ENCODE measurements at regions not wholly inside any gene's neighbourhood (a gene's known extent, or its start where the extent isn't known, plus 50 kb on each side); places are given as distances from the start of the nearest gene placed in this dataset.

DNA sequence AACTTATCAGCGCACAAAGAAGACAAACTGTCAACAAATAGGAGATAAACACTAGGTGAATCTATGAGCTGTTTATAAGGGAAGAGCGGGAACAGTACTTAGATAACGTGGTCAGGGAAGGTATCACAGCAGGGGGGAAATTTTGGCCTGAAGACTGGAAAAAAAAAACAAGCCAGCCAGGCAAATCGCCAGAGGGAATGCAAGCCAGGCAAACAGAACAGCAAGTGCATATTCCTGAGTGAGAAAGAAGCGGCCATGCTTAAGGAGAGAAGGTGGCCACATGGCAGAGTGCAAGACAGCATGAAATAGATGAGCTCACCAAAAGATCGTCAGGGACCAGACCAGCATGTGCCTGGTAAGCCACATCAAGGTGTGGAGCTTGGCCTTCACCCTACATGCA, 466.5 kb upstream of the ARID1B start:
- no peak overlapping the region for H3K27ac ChIP-seq
- WGBS, 5 donors: 38 to 58% (median 40%) methylated on average over 6 of the region's 6 CpGs
- H3K27me3 ChIP-seq: no peaks in the 10 kb centered on the region
- intact Hi-C loops (cut with DNase I; ENCODE audit: low total_unique reads): no loop called here
- no peaks in the 10 kb centered on the region for H3K4me1 ChIP-seq
- no peaks in the 10 kb centered on the region for H3K36me3 ChIP-seq
- H3K9me3 ChIP-seq: no peaks in the 10 kb centered on the region
- DNase-seq: no peak
- no peak for TF ChIP-seq EP300 (IDR thresholded peaks at IDR 0.05)
- TF ChIP-seq POLR2AphosphoS5 (IDR thresholded peaks at IDR 0.05): no peak
- TF ChIP-seq, protein P1, sequence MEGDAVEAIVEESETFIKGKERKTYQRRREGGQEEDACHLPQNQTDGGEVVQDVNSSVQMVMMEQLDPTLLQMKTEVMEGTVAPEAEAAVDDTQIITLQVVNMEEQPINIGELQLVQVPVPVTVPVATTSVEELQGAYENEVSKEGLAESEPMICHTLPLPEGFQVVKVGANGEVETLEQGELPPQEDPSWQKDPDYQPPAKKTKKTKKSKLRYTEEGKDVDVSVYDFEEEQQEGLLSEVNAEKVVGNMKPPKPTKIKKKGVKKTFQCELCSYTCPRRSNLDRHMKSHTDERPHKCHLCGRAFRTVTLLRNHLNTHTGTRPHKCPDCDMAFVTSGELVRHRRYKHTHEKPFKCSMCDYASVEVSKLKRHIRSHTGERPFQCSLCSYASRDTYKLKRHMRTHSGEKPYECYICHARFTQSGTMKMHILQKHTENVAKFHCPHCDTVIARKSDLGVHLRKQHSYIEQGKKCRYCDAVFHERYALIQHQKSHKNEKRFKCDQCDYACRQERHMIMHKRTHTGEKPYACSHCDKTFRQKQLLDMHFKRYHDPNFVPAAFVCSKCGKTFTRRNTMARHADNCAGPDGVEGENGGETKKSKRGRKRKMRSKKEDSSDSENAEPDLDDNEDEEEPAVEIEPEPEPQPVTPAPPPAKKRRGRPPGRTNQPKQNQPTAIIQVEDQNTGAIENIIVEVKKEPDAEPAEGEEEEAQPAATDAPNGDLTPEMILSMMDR (IDR thresholded peaks at IDR 0.05): no peak
- TF ChIP-seq POLR2A (IDR thresholded peaks at IDR 0.05): no peak
- H3K4me3 ChIP-seq: no peak overlapping the region

DNA sequence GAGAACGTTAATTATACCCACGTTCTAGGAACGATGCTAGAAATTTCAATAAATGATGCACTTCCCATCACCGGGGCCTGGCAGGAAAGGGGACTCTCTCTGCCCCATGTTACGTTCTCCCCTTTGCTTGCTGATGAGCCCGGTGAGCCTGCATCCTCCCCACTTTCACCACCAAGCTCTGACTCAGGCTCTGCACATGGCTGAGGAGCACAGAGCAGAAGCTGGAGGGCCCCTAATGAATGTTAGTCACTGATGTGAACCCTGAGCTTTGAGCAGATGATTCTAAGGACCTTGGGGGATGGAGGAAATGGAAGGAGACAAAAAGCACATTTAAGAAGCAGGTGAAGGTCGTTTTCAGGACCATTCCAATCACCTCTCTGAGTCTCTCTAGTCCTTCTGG, 468.2 kb upstream of the ARID1B start:
- no peak for DNase-seq
- TF ChIP-seq EP300 (IDR thresholded peaks at IDR 0.05): no peak
- no peak for TF ChIP-seq POLR2A (IDR thresholded peaks at IDR 0.05)
- no peak for TF ChIP-seq POLR2AphosphoS5 (IDR thresholded peaks at IDR 0.05)
- TF ChIP-seq, protein P1 (IDR thresholded peaks at IDR 0.05): no peak
- intact Hi-C loops (cut with DNase I; ENCODE audit: low total_unique reads): no loop called here
- Histone ChIP-seq H3K27ac (no peak overlapping the region), H3K4me1 (no peaks in the 10 kb centered on the region), H3K36me3 (no peaks in the 10 kb centered on the region), H3K4me3 (no peak overlapping the region), H3K9me3 (no peaks in the 10 kb centered on the region), H3K27me3 (no peaks in the 10 kb centered on the region)
- WGBS, 5 donors: 81 to 93% (median 88%) methylated on average over 7 of the region's 7 CpGs

DNA sequence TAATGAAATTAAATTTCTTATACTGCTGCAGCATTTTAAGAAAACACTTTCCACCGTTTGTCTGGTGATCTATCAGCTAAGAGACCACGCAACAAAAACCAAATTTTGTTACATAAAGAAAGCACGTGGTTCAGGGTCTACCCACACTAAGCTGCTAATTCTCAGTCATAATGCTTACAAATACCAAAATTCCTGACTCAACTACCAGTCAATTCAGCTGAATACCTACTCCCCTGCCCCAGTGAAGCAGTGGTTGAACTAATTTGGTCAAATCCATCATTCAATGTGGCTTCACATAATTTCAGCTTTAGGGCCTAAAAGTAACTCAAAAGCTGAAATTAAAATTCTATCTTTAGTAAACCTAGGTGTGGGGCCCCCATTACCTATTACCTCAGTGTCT, 468.6 kb upstream of the ARID1B start:
- Histone ChIP-seq H3K9me3 (no peaks in the 10 kb centered on the region), H3K27ac (no peak overlapping the region), H3K4me1 (no peaks in the 10 kb centered on the region), H3K4me3 (no peak overlapping the region), H3K36me3 (no peaks in the 10 kb centered on the region), H3K27me3 (no peaks in the 10 kb centered on the region)
- no peak for TF ChIP-seq POLR2A (IDR thresholded peaks at IDR 0.05)
- TF ChIP-seq, protein P1 (IDR thresholded peaks at IDR 0.05): no peak
- TF ChIP-seq EP300 (IDR thresholded peaks at IDR 0.05): no peak
- no peak for TF ChIP-seq POLR2AphosphoS5 (IDR thresholded peaks at IDR 0.05)
- no peak for DNase-seq
- WGBS, 5 donors: 73 to 87% (median 84%) methylated on average over 3 of the region's 3 CpGs
- intact Hi-C loops (cut with DNase I; ENCODE audit: low total_unique reads): no loop called here

DNA sequence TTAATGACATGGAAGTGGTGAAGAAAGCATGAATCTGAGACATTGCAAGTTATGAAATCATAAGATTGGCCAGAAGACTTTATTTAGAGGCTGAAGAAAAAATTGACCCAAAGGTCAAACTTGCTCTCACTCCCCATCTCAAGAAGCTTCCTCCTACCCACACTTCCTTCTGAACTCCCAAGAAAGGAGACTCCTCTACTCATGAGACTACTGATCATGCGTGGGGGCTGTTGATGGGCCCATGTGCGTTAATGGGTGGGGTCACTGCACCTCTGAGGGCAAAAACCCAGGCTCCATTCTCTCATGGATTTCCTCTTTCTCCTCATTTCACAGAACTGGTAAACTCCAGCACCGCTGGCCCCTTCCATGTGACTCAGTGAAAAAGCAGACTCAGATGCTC, 470.6 kb upstream of the ARID1B start:
- Histone ChIP-seq H3K36me3 (no peaks in the 10 kb centered on the region), H3K4me1 (no peaks in the 10 kb centered on the region), H3K27ac (no peak overlapping the region), H3K27me3 (no peaks in the 10 kb centered on the region), H3K4me3 (no peak overlapping the region), H3K9me3 (no peaks in the 10 kb centered on the region)
- TF ChIP-seq, protein P1 (IDR thresholded peaks at IDR 0.05): no peak
- no peak for TF ChIP-seq EP300 (IDR thresholded peaks at IDR 0.05)
- TF ChIP-seq POLR2A (IDR thresholded peaks at IDR 0.05): no peak
- TF ChIP-seq POLR2AphosphoS5 (IDR thresholded peaks at IDR 0.05): no peak
- no peak for DNase-seq
- WGBS, 5 donors: 75 to 97% (median 93%) methylated on average over 3 of the region's 3 CpGs
- intact Hi-C loops (cut with DNase I; ENCODE audit: low total_unique reads): no loop called here

All from stomach (tissue), 8 donors.